A172 (cell line): ENCODE measurements at regions not wholly inside any gene's neighbourhood (a gene's known extent, or its start where the extent isn't known, plus 50 kb on each side); places are given as distances from the start of the nearest gene placed in this dataset.
"Not testable (repeated sequence)": the region's sequence is repeated elsewhere in the genome, so short reads cannot be mapped to it uniquely, and the experiment has no call there.

Experiments
- DNase-seq: peaks from one replicate; pipeline ENCODE4 v3.0.0-alpha.2; 2015; ENCODE audit warnings: low spot score

DNA sequence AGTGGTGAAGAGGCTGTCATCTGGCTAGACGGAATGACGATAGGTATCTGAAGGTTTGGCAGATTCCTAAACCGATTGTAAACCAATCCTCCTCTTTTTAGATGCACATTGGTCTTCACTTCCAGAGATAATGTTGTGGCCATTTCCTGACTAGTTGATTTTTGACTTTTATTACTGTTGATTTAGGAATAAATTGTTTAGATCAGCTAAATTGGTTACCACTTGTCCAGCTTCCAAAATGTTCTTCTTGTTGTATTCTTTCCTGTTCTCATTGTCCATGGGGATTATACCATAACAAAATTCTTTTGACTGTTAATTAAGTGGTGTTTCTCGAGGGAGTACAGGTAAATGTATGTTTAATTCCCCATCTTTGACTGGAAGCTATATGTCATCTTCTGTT lies 119.7 kb downstream of the MACROH2A1 start:
- no peak for DNase-seq

DNA sequence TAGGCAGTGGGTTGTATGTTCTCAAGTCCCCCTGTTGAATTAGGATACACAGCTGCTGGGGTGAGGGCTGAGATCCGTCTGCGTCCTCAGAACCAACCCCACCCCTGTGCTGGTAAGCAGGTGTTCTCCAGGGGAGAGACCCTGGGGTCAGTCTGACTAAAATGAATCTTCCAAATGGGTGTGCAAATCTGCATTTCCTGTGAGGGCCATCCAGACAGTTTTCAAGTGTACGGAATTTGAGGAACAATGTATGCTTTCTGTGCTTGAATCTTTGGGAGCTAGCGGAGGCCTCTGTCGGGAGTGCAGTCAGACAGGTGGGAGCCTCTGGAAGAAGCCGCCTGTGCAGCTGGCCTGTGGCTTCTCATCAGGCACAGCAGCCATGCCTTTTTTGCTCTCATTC lies 122.9 kb downstream of the MACROH2A1 start:
- no peak for DNase-seq

DNA sequence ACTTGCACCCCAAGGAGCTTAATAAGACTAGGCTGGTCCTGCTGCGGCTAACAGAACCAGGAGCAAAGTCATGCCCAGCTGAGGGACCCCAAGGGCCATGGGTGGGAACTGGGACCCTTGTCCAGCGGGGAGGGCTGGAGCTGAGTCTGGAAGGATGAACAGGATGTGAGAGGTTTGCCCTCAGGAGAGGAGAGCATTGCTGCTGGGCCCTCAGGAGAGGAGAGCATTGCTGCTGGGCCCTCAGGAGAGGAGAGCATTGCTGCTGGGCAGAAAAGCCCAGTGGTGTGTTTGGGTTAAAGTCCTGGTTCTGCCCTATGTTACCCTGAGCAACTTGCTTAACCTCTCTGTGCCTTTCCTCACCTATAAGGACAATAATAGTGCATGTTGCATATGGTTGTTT lies 125.8 kb downstream of the MACROH2A1 start:
- DNase-seq: no peak

DNA sequence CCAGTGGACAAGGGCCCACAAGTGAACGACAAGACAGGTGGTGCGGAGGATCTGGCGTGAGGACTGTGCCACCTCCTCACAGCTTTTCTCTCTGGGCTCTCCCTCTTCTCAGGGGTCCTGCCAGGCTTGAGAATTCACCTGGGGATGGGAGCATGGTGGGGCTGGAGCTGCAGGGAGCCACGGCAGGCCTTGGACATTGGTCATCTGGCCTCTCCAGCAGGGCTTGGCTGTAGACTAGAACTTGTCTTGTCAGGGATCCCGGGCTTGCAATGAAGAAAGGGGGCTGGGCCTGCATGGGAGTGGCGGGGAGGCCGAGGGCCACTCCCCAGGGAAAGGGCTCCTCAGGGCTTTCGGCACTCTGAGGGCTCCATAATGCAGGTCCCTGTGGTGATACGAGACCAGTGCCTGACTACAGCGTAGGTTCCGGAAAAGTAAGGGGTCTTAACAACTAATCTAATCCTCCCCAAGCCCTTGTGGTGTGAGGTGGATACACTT lies 126.7 kb downstream of the MACROH2A1 start:
- DNase-seq: no peak

DNA sequence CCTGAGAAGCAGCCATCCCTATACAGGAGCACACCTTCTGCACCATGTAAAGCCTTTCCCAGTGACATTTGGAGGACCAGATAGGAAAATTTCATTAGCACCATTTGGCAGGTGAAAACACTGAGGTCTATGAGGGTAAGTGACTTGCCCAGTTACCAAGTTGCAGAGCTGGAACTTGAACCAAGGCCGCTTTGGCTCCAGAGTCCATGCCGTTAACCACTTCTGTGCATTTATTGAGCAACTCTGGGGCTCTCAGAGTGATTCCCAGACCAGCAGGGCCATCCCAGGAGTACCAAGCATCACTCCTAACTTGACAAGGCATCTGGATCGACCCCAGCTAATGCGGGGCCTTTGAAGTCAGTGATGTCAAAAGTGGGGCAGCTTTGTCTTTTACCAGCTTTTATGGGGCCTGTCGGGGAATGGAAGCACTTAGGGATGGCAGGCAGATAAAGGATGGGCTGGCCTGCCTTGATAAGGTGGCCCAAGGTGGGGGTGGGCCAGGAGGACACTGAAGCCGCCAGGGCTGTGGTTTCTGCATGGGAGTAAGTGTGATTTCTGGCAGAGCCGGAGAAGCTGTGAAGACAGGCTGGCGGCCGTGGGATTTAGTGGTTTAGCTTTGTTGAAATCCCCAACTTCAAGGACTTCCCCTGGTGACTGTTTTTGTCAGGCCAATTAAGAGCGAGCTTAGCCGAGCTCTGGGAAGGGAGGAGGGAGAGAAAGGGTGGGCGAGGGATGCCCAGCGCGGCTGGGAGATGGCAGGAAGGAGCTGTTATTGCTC lies 127.3 kb downstream of the MACROH2A1 start:
- DNase-seq: peak; percentile 69

DNA sequence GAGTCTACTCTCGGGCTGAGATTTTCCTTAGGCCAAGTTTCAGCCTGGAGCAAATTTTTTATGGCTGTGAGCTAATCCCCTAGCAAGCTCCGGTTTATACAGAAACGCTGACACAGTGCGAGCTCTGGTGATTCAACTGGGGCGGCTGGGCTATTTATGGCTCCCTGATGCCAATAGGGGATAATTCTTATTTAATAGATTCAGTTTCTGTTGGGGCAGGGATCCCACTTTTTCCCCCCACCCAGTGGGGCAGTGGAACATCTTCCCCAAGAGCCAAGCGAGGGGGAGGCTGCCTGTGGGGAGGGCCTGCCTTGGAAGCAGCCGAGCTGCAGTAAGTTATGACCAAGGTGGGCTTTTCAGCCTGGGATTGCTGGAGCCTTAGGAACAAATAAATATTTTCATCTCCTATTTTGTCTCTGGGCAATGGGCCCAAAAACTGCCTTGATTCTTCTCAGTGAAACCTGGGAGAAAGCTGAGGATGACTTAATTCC lies 129.1 kb downstream of the MACROH2A1 start:
- peak; percentile 57 for DNase-seq

DNA sequence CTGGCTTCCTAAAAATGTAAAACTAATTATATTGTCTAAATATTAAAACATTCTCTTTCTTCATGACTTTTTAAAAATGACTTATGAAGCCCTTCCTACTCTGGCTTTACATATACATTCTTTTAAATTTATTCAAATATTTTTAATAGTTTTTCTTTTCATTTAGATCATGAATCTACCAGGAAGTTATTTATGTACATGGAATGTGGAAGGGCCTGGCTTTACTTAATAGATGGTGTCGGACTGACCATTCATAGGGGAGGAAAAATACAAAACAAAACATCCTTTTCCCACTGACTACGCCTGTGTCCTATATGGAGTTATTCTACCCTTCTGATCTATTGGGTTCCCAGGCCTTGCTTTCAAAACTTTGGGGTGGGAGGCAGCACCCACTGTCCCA lies 129.8 kb downstream of the MACROH2A1 start:
- no peak for DNase-seq

DNA sequence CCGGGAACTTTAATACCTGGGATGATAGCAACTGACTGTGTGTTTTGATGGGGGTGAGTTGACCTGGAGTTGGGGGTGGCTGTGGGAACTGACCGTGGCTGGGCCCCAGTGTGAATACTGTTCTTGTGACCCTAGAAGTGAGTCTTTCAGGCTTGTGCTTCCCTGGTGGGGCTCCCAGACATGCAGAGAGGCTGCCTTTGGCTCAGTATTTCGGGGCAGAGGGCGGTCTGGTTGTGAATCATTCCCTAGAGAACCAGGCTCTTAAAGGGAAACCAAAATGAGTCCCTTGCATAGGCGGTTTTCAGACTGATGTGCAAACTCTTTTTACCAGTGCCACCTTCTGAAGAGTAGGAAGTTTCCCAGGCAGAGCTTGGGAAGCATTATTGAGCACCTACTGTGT lies 132.1 kb downstream of the MACROH2A1 start:
- DNase-seq: no peak

DNA sequence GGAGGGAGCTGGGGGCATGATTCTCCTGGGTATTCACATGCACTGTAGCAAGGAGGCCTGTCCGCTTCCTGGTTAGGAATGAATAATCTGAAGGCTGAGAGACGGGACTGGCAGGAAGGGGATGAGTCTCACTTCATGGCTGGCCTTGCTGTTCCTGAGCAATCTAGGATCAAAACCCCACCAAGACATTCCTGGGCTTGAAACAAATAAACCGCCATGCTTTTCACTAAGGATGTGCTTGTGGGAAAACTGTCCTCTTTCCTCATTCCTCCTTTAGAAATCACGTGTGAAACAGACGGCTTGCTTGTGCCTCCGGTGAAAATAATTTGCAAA lies 132.8 kb downstream of the MACROH2A1 start:
- DNase-seq: no peak

DNA sequence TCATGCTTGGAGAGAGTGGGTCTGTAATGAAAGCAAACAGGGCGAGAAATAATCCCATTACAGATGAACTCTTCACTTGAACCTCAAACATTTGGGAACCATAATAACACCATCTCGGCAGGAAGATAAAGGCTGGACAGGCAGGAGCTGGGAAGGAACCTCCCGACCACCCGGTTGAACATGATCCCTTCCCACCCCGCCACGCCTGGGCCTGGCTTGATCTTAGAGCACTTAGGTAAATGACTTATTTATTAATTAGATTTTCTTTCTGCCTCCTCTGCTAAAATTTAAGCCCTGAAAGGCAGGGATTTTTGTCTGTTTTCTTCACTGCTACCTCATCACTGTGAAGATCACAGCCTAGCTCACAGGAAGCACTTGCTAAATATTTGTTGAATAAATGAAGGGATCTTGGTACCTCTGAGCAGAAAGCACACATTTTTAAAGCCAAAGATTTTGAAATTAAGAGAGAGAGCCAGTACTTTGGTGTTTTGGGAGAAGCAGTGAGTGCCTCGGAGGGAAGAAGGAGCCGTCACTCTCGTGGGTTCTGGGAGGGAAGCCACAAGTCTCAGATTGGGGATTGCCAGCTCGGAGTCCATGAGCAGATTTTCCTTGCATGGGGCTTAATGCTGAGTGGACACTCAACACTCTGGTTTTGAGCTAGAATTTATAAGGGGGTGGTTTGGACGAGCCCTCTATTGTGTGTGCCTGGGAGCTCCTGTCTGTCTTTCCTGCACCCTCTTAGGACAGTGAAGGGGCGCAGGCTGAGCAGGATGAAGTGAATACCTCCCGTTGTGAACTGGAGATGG lies 133.3 kb downstream of the MACROH2A1 start:
- no peak for DNase-seq

DNA sequence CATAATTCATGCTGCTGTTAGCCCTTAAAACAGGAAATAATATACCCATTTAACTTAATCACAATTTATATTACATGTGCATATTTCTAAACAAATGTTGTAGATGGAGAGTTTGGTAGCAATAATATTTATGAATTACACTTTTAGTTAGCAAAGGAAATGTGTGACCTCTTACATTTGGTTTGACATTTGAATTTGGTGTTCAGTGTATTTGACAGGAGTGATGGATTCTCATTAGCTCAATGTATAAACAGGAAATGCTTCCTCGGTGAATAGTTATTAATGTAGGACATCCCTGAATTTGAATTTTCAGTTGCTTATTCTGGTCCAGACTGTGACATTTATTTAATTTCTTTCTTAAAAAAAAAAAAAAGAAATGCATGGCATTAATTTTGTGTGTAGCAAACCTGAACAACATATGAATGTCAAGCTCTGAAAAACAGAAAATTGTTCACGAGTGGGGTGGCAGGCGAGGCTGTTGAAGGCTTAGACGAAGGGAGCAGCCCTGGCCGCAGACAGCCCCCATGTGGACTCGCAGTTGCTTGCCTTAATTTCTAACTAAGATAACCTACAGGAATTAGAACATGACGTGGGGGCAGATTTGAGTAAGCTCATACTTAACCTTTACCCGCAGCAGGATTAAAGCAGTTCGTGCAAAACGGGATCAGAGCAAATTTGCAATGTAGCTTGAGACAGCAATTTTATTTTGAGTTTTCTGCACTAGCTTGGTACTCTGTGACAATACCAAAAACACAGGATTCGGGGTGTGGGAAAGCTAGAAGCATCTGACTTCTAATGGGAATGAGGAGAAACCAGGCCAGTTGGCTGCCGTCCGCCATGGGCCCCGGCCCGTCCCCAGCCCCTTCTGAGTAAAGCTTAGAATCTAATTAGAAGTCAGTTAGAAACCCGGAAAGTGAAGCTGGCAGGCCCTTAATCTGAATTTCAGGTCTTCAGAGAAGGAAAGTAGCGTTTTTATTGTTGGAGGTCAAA lies 134.3 kb downstream of the MACROH2A1 start:
- DNase-seq: no peak

DNA sequence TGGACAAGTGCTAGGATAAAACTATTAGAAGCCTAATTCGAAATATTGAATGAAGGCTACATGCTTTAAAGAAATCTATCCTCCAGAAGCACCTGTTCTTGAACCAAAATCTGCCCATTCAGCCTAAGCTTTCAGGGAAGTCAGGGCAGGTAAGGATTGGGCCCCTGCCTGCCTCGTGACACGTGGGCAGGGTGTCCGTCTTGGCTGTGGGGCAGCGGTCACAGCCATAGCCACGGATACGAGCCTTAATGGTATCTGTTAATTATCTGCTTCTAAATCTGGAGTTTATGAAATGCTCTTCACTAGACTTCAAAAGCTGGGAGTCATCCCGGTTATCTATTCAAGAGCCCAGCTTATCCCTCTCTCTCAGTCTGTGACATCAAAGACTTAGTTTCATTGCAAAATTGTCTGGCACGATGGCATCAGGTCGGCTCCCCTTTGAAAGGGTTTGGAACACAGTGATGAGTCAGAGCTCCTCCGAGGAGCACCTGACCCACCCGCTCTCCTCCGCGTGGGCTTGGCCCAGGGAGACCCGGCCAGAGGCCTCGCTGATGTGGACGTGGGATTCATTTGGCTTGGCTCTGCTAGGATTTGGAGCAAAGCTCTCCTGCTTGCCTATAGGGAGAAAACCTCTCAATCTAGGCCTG lies 135.9 kb downstream of the MACROH2A1 start:
- peak; percentile 32 for DNase-seq

DNA sequence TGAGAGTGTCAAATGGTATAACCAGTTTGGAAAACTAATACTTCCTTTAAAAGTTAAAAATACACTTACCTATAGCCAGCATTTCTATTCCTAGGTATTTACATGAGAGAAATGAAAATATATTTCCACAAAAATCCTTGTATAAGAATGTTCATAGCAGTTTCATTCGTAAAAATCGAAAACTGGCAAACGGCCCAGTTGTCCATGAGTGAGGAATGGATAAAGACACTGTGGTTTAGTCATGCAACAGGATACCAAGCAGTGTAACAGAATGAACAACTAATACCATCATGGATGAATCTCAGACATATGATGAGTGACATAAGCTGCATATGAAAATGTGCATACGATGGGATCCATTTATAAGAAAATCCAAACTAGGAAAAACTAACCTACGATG lies 136.7 kb downstream of the MACROH2A1 start:
- DNase-seq: no peak

DNA sequence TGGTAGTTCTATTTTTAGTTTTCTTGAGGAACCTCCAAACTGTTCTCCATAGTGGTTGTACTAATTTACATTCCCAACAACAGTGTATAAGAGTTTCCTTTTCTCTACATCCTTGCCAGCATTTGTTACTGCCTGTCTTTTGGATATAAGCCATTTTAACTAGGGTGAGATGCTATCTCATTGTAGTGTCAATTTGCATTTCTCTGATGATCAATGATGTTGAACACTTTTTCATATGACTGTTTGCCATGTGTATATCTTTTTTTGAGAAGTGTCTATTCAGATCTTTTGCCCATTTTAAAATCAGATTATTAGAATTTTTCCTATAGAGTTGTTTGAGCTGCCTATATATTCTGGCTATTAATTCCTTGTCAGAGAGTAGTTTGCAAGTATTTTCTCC lies 138.9 kb downstream of the MACROH2A1 start:
- DNase-seq: not testable (repeated sequence)

DNA sequence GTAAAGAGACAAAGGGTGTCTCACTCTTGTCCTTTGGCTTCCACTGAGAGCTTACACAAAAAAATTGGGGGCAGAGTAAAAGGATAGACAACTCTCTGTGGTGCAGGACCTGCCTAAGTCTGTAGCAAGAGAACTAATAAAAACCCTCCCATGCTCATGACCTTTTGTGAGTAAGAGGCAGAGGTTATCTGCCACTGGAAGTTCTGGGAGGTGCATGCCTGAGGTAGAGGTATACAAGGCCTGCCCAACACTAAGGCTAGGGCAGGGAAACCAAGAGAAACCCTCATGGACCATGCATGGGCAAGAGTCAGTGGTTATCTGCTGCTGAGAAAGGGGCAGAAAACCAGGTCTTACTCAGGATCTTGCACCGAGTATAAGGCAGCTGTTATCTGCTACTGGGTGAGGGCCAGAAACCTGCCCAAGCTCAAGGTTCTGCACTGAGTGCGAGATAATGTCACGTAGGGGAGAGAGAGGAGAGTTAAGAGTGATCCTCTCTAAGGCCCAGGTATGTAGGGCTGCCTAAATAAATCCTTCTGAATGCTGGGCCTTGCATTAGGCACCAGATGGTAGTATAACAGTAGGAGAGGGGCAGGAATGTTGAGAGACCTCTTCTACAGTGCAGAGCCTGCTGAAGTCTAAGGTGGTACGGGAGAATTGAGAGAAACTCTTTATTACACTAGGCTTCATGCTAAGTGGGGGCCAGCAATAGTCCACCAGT lies 143.4 kb downstream of the MACROH2A1 start:
- no peak for DNase-seq

DNA sequence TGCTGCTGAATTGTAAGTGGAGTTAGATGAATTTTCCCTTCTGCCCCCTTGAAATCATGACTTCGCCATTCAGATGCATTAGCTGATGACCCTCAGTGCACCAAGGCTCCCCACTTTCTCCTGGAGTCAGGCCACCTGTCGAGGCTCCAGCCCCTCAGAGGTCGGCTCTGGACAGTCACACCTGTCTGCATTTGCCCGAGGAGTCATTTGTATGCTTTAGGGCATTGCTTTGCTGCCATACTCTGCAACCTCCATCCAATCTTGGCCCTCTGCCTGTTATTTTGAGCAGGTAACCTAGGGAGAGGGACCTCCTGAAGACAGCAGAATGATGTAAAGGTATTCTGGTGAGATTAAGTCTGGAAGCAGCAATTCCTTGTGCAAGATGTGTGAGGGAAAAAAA lies 144.8 kb downstream of the MACROH2A1 start:
- no peak for DNase-seq

DNA sequence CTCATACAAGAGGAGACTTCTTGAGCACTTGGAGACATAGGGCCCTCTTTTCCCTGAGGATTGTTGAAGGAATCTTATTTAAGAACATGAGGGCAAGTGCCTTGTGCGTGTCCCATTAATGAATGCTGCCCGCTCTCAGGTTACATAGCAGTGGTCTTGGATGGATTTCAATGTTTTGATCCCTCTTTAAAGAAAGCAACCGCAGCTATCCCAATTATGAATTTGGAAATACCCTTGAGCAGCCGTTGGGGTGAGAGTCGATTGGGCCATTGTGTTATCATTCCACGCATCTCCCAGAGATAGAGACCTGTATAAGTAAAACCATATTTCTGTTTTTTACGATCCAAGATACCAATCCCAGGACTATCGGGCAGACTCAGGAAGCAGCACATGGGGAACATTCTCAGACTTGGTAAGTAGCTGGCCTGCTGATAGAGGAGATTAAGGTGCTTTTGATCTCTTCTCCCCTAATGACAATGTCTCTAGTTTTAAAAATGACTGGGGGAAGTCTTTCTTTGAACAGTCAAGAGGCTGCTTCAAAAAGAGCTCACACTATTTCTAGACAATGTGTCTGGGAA lies 145.3 kb downstream of the MACROH2A1 start:
- no peak for DNase-seq

DNA sequence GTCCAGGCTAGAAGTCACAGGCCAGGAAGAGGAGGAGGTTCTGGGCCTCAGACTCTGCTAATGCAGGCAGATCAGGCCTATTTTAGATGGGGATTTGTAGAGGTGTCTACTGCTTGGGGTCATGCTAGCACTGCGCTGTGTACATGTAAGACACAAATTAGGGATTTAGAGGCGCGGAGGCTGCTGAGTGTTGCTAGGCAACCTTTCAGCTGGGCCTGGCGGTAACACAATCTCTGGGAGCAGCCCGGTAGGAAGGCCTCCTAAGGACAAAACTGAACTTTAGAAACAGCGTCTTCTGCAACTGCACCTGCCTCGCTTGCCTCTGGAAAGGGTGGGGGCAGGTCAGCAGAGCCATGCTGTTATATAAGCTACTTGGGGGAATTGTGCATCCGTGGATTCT lies 147.9 kb downstream of the MACROH2A1 start:
- DNase-seq: no peak

DNA sequence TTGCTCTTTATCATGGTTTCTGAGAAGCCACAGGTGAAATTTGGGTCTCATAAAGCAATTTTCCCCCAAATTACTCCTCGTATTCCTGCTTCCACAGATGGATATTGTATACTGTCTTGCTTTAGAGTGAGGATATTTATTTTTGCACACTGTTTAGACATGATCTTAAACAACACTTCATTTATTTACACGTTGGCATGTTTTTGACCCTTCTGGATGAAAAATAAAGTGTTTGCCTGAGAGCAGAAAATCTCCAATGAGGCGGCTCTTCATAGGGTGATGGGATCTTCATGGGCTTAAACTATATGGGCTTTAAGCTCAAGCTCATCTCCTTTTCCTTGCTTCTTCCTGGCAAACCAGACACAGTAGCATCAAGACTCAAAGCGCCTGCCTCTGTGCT lies 148.4 kb downstream of the MACROH2A1 start:
- no peak for DNase-seq

DNA sequence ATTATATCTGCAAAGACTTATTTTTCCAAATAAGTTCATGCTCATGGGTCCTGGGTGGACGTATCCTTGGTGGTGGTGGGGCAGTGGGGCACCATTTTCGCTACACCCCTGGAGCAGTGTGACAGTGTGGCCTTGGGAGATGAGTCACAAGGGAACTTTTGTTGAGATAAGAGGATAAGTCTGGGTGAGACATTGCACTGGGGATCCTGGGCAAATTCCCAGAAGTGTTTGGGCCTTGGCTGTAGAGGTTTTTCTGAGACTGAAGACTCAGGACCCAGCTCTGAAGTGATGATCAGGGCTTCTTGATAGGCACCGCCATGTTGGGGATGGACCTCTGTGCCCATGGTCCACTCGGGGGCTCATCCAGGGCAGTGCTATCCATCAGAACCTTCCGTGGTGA lies 149.4 kb downstream of the MACROH2A1 start:
- DNase-seq: peak; percentile 63
